ENCODE measurements at regions not wholly inside any gene's neighbourhood (a gene's known extent, or its start where the extent isn't known, plus 50 kb on each side); places are given as distances from the start of the nearest gene placed in this dataset.

DNA sequence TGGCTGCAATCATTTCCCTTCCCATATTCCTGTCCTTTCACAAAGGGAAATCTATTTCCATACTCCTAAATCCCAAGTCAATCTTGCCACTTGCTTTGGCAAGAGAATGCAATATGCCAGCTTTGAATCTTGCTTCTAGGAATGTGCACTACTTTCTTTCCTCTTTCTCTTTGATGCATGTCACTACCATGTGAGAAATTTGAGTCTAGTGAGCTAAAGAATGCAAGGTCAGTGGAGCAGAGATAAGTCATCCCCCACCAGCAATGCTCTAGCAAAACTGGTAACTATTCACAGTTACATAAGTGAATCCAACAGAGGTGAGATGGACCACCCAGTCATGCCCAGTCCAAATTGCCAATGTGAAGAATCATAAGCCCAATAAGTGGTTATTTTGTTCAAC lies 910.4 kb downstream of the RAB28 start:
- no peak overlapping the region for H3K4me3 ChIP-seq (ENCODE audit: low read depth, low read length)
- no peaks in the 10 kb centered on the region for H3K9me3 ChIP-seq (ENCODE audit: control insufficient read depth, insufficient read depth, low read depth, low read length)
- POLR2A ChIA-PET, result no interaction called here
- CTCF ChIA-PET, result no interaction called here
- no peak overlapping the region for H3K27ac ChIP-seq (ENCODE audit: extremely low read depth, low read depth, low read length)
- no peaks in the 10 kb centered on the region for H3K36me3 ChIP-seq (ENCODE audit: control insufficient read depth in 2 of 2, insufficient read depth in 1 of 2, low read length in 2 of 2)
- no peaks in the 10 kb centered on the region for H3K4me1 ChIP-seq (ENCODE audit: control insufficient read depth, insufficient read depth, low read length)
- no peak for TF ChIP-seq ZNF670 (tag by site-specific recombination; IDR thresholded peaks at IDR 0.05; ENCODE audit: low read depth)
- TF ChIP-seq KLF8 (tag by site-specific recombination; IDR thresholded peaks at IDR 0.05), result no peak
- no peak for TF ChIP-seq SETDB1 (IDR thresholded peaks at IDR 0.05; ENCODE audit: insufficient read length, low read length)
- no peak for TF ChIP-seq REPIN1 (tag by site-specific recombination; IDR thresholded peaks at IDR 0.05; ENCODE audit: low read depth)
- no peak for TF ChIP-seq ZNF132 (tag by site-specific recombination; IDR thresholded peaks at IDR 0.05; ENCODE audit: borderline replicate concordance)
- no peak for TF ChIP-seq GLIS2 (tag by site-specific recombination; IDR thresholded peaks at IDR 0.05)
- no peak for TF ChIP-seq ZNF426 (tag by site-specific recombination; IDR thresholded peaks at IDR 0.05)
- no peak for TF ChIP-seq ZNF654 (tag by site-specific recombination; IDR thresholded peaks at IDR 0.05; ENCODE audit: low read depth)
- no peak for TF ChIP-seq ZBTB1 (tag by site-specific recombination; IDR thresholded peaks at IDR 0.05)
- TF ChIP-seq ZNF394 (tag by site-specific recombination; IDR thresholded peaks at IDR 0.05; ENCODE audit: borderline replicate concordance), result no peak
- TF ChIP-seq ZSCAN16 (tag by site-specific recombination; IDR thresholded peaks at IDR 0.05), result no peak
- no peak for TF ChIP-seq ZNF292 (tag by site-specific recombination; IDR thresholded peaks at IDR 0.05; ENCODE audit: borderline replicate concordance, low read depth)
- TF ChIP-seq ZNF133 (tag by site-specific recombination; IDR thresholded peaks at IDR 0.05), result no peak
- no peak for TF ChIP-seq ZNF707 (tag by site-specific recombination; IDR thresholded peaks at IDR 0.05)
- TF ChIP-seq ZNF639 (tag by site-specific recombination; IDR thresholded peaks at IDR 0.05), result no peak
- TF ChIP-seq ZNF521 (tag by site-specific recombination; IDR thresholded peaks at IDR 0.05), result no peak
- TF ChIP-seq ZBTB21 (tag by site-specific recombination; IDR thresholded peaks at IDR 0.05), result no peak
- TF ChIP-seq ZNF184 (tag by site-specific recombination; IDR thresholded peaks at IDR 0.05), result no peak
- no peak for TF ChIP-seq ZNF558 (tag by site-specific recombination; IDR thresholded peaks at IDR 0.05)
- no peak for TF ChIP-seq ZNF433 (tag by site-specific recombination; IDR thresholded peaks at IDR 0.05; ENCODE audit: low read depth)

DNA sequence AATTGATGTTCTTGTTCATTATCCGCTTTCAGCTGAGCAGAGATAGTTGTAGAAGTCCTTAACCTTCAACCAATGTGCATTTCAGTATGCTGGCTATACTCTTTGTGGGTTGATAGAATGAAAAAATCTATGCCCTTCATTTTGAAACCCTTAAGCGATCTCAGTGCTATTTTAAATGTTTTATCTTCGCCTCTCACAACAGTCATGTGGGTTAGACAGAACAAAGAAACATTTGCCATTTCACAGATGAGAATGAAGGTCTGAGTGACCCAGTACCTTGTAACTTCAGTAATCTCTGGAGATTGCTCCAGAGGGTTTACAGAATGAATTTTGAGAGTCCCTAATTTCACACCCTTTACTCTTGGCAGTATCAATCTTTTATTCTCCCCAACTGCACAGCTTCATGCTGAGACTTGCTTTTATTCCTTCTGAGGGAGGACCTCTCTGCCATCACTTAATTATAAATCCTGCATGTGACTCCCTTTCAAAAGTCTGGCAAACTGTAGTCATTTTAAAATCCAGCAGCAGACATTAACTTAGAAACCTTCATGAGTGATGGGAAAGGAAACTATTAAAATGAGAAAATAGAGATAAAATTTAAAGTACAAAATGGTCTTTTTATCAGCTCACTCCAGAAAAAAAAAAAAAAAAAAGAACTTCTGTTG lies 921.5 kb downstream of the RAB28 start:
- H3K4me1 ChIP-seq (ENCODE audit: control insufficient read depth, insufficient read depth, low read length), result no peaks in the 10 kb centered on the region
- no peak overlapping the region for H3K4me3 ChIP-seq (ENCODE audit: low read depth, low read length)
- CTCF ChIA-PET, result no interaction called here
- no peaks in the 10 kb centered on the region for H3K9me3 ChIP-seq (ENCODE audit: control insufficient read depth, insufficient read depth, low read depth, low read length)
- H3K27ac ChIP-seq (ENCODE audit: extremely low read depth, low read depth, low read length), result no peak overlapping the region
- no peaks in the 10 kb centered on the region for H3K36me3 ChIP-seq (ENCODE audit: control insufficient read depth in 2 of 2, insufficient read depth in 1 of 2, low read length in 2 of 2)
- POLR2A ChIA-PET, result no interaction called here
- TF ChIP-seq, protein P1, sequence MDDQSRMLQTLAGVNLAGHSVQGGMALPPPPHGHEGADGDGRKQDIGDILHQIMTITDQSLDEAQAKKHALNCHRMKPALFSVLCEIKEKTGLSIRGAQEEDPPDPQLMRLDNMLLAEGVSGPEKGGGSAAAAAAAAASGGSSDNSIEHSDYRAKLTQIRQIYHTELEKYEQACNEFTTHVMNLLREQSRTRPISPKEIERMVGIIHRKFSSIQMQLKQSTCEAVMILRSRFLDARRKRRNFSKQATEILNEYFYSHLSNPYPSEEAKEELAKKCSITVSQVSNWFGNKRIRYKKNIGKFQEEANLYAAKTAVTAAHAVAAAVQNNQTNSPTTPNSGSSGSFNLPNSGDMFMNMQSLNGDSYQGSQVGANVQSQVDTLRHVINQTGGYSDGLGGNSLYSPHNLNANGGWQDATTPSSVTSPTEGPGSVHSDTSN (CRISPR knock-in tag; IDR thresholded peaks at IDR 0.05), result no peak
- TF ChIP-seq KLF7 (tag by site-specific recombination; IDR thresholded peaks at IDR 0.05; ENCODE audit: borderline replicate concordance), result no peak
- TF ChIP-seq ZNF660 (tag by site-specific recombination; IDR thresholded peaks at IDR 0.05), result no peak
- TF ChIP-seq ZNF692 (tag by site-specific recombination; IDR thresholded peaks at IDR 0.05), result no peak
- no peak for TF ChIP-seq ZFP69B (tag by site-specific recombination; IDR thresholded peaks at IDR 0.05)
- TF ChIP-seq GLIS1 (tag by site-specific recombination; IDR thresholded peaks at IDR 0.05), result no peak
- TF ChIP-seq ZNF221 (tag by site-specific recombination; IDR thresholded peaks at IDR 0.05; ENCODE audit: borderline replicate concordance), result no peak
- TF ChIP-seq, protein P2, sequence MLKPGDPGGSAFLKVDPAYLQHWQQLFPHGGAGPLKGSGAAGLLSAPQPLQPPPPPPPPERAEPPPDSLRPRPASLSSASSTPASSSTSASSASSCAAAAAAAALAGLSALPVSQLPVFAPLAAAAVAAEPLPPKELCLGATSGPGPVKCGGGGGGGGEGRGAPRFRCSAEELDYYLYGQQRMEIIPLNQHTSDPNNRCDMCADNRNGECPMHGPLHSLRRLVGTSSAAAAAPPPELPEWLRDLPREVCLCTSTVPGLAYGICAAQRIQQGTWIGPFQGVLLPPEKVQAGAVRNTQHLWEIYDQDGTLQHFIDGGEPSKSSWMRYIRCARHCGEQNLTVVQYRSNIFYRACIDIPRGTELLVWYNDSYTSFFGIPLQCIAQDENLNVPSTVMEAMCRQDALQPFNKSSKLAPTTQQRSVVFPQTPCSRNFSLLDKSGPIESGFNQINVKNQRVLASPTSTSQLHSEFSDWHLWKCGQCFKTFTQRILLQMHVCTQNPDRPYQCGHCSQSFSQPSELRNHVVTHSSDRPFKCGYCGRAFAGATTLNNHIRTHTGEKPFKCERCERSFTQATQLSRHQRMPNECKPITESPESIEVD (tag by site-specific recombination; IDR thresholded peaks at IDR 0.05), result no peak
- no peak for TF ChIP-seq ZNF707 (tag by site-specific recombination; IDR thresholded peaks at IDR 0.05)
- TF ChIP-seq, protein P3, sequence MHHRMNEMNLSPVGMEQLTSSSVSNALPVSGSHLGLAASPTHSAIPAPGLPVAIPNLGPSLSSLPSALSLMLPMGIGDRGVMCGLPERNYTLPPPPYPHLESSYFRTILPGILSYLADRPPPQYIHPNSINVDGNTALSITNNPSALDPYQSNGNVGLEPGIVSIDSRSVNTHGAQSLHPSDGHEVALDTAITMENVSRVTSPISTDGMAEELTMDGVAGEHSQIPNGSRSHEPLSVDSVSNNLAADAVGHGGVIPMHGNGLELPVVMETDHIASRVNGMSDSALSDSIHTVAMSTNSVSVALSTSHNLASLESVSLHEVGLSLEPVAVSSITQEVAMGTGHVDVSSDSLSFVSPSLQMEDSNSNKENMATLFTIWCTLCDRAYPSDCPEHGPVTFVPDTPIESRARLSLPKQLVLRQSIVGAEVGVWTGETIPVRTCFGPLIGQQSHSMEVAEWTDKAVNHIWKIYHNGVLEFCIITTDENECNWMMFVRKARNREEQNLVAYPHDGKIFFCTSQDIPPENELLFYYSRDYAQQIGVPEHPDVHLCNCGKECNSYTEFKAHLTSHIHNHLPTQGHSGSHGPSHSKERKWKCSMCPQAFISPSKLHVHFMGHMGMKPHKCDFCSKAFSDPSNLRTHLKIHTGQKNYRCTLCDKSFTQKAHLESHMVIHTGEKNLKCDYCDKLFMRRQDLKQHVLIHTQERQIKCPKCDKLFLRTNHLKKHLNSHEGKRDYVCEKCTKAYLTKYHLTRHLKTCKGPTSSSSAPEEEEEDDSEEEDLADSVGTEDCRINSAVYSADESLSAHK (tag by site-specific recombination; IDR thresholded peaks at IDR 0.05), result no peak
